Endothelial cell of umbilical vein (primary cell): ENCODE measurements at regions not wholly inside any gene's neighbourhood (a gene's known extent, or its start where the extent isn't known, plus 50 kb on each side); places are given as distances from the start of the nearest gene placed in this dataset.

Experiments
- CTCF ChIP-seq, 2 donors: IDR thresholded peaks; 1 replicate in 1 of 2; 2 replicates in 1 of 2; pipeline ENCODE4 v1.5.1; 2011; ENCODE audit warnings: low read length in 2 of 2, mild to moderate bottlenecking in 2 of 2, moderate library complexity in 2 of 2, control low read depth in 1 of 2, inconsistent platforms in 1 of 2, low read depth in 1 of 2; ENCODE audit not compliant: insufficient read depth in 1 of 2; ENCODE audit errors: extremely low read depth in 1 of 2
- EZH2 ChIP-seq: IDR thresholded peaks from 2 replicates; pipeline ENCODE4 v1.6.1; 2012; ENCODE audit warnings: borderline replicate concordance, low read depth, mild to moderate bottlenecking, moderate library complexity, low read length, inconsistent platforms; ENCODE audit not compliant: severe bottlenecking
- FOS ChIP-seq: IDR thresholded peaks from 2 replicates; pipeline ENCODE4 v1.6.1; 2011; ENCODE audit warnings: mild to moderate bottlenecking, low read length, moderate library complexity, borderline replicate concordance; ENCODE audit not compliant: insufficient read depth
- JUN ChIP-seq: IDR thresholded peaks from 2 replicates; pipeline ENCODE4 v1.6.1; 2011; ENCODE audit warnings: borderline replicate concordance, low read depth; ENCODE audit not compliant: insufficient read length, insufficient read depth
- MAX ChIP-seq: IDR thresholded peaks from 2 replicates; pipeline ENCODE4 v1.6.1; 2011; ENCODE audit not compliant: insufficient read depth, insufficient read length
- MYC ChIP-seq: IDR thresholded peaks from one replicate; pipeline ENCODE4 v1.6.1; 2011; ENCODE audit warnings: mild to moderate bottlenecking, low read depth, low read length
- POLR2A ChIP-seq: IDR thresholded peaks from 2 replicates; pipeline ENCODE4 v1.6.1; 2012; ENCODE audit warnings: low read depth, mild to moderate bottlenecking, control low read depth, low read length
- POLR2AphosphoS5 ChIP-seq: IDR thresholded peaks from 2 replicates; pipeline ENCODE4 v1.6.1; 2012; ENCODE audit warnings: low read depth, mild to moderate bottlenecking, control low read depth, low read length, moderate library complexity; ENCODE audit not compliant: insufficient read depth

GRCh38 chrX:125204681-125205132 lies 115.0 kb upstream of the TEX13C start:
- TF ChIP-seq POLR2A, result no peak
- no peak for TF ChIP-seq EZH2
- no peak for TF ChIP-seq MAX
- TF ChIP-seq CTCF (IDR thresholded peaks at IDR 0.05; ENCODE audit: extremely low read depth in 1 of 2, insufficient read depth in 1 of 2, low read depth in 1 of 2, low read length in 2 of 2), result no peak
- no peak for TF ChIP-seq JUN
- no peak for TF ChIP-seq POLR2AphosphoS5
- TF ChIP-seq MYC, result no peak
- no peak for TF ChIP-seq FOS
